K562 (cell line): ENCODE measurements at regions not wholly inside any gene's neighbourhood (a gene's known extent, or its start where the extent isn't known, plus 50 kb on each side); places are given as distances from the start of the nearest gene placed in this dataset.

Experiments used
- ATAC-seq: fragments of 200-7000 bp; cut with Tn5 transposase; 3 replicates; pipeline ENCODE4 v1.9.1; 2020; ENCODE audit warnings: moderate library complexity
- BruUV-seq: library from RNA; stranded (reverse); fragments of 400-500 nt; replicated peaks from 2 replicates; lab custom pipeline; 2021; lab: Mats Ljungman, UMichigan
- CTCF ChIA-PET: fragments of 300-600 bp; formaldehyde crosslinking; extraction: SDS; loops from one replicate; lab custom pipeline; 2021; ENCODE audit warnings: low intra/inter-chr PET ratio; lab: Yijun Ruan, JAX
- POLR2A ChIA-PET: fragments of 300-600, 350-650 bp; sonication (Branson Sonifier 250); formaldehyde crosslinking; extraction: SDS; loops from one replicate; lab custom pipeline; 2021; ENCODE audit warnings: antibody characterized with exemption, inconsistent platforms; lab: Yijun Ruan, JAX
- DNase-seq, 4 experiments: peaks; one replicate each; pipeline versions ENCODE4 v3.0.0 to v3.0.0-alpha.2; 2011 to 2018; ENCODE audit warnings: low spot score in 3 of 4, mixed read lengths in 3 of 4; ENCODE audit errors: extremely low read depth in 1 of 4
- FAIRE-seq: peaks from 2 replicates; lab custom pipeline; 2011; peaks lifted over from hg19 to GRCh38; lab: Jason Lieb, UNC
- H2AFZ ChIP-seq: 2 replicates; pipeline ENCODE4 v1.6.0; 2011; ENCODE audit warnings: low read depth, low read length, control low read depth, inconsistent platforms
- H3K27ac ChIP-seq: fragments of 200-600 bp; 3 replicates; pipeline ENCODE4 v1.8.0; 2011; ENCODE audit warnings: low read depth, mild to moderate bottlenecking, control low read depth, inconsistent platforms, low read length, moderate library complexity, mixed read lengths; ENCODE audit errors: extremely low read depth
- H3K27me3 ChIP-seq, 2 experiments: fragments of 300-600 bp in 1 of 2; 2 replicates in 1 of 2; 3 replicates in 1 of 2; pipeline versions ENCODE4 v1.6.0 to v1.8.0; 2011; ENCODE audit warnings: inconsistent platforms in 2 of 2, low read length in 2 of 2, mild to moderate bottlenecking in 1 of 2, mixed read lengths in 1 of 2, moderate library complexity in 1 of 2; ENCODE audit not compliant: control insufficient read depth in 2 of 2, insufficient read depth in 2 of 2
- H3K36me3 ChIP-seq: fragments of 300-600 bp; 3 replicates; pipeline ENCODE4 v1.8.0; 2011; ENCODE audit warnings: mild to moderate bottlenecking, low read length, inconsistent platforms; ENCODE audit not compliant: control insufficient read depth, insufficient read depth
- H3K4me1 ChIP-seq, 2 experiments: fragments of 200-600 bp in 1 of 2; replicated peaks in 1 of 2; 2 replicates in 1 of 2; 3 replicates in 1 of 2; pipeline versions ENCODE4 v1.5.1 to v1.8.0; 2011; ENCODE audit warnings: inconsistent platforms in 2 of 2, low read length in 2 of 2, mild to moderate bottlenecking in 1 of 2, mixed read lengths in 1 of 2, moderate library complexity in 1 of 2; ENCODE audit not compliant: control insufficient read depth in 2 of 2, insufficient read depth in 2 of 2
- H3K4me2 ChIP-seq: 2 replicates; pipeline ENCODE4 v1.6.1; 2011; ENCODE audit warnings: low read length, control low read depth, inconsistent platforms, mixed read lengths; ENCODE audit not compliant: insufficient read depth
- H3K4me3 ChIP-seq: fragments of 200-600 bp; sonication (generic), shearing (Covaris generic); 2 replicates; pipeline ENCODE4 v1.5.1; 2016; ENCODE audit warnings: control low read depth, inconsistent platforms
- H3K79me2 ChIP-seq: fragments of 200-600 bp; 3 replicates; pipeline ENCODE4 v1.8.0; 2011; ENCODE audit warnings: low read length, inconsistent platforms; ENCODE audit not compliant: control insufficient read depth, insufficient read depth
- H3K9ac ChIP-seq, 2 experiments: 2 replicates each; pipeline versions ENCODE4 v1.6.0 to v1.6.1; 2011; ENCODE audit warnings: low read depth in 2 of 2, low read length in 2 of 2, control low read depth in 1 of 2, inconsistent platforms in 1 of 2, mild to moderate bottlenecking in 1 of 2, mixed read lengths in 1 of 2; ENCODE audit not compliant: insufficient read depth in 1 of 2
- H3K9me1 ChIP-seq: one replicate; pipeline ENCODE4 v1.6.0; 2011; ENCODE audit warnings: inconsistent platforms, mild to moderate bottlenecking, low read length, moderate library complexity; ENCODE audit not compliant: control insufficient read depth, insufficient read depth
- H3K9me3 ChIP-seq: replicated peaks from 2 replicates; pipeline ENCODE4 v1.5.1; 2011; ENCODE audit warnings: low read depth, low read length, inconsistent platforms; ENCODE audit not compliant: control insufficient read depth, insufficient read depth
- H4K20me1 ChIP-seq: replicated peaks from 2 replicates; pipeline ENCODE4 v1.6.1; 2011; ENCODE audit warnings: low read length, inconsistent platforms, mixed read lengths; ENCODE audit not compliant: control insufficient read depth, insufficient read depth
- CBX8 ChIP-seq: fragments of 200-600 bp; sonication (generic); IDR thresholded peaks from 2 replicates; pipeline ENCODE4 v1.6.1; 2012; ENCODE audit warnings: borderline replicate concordance, mixed run types, low read depth, mild to moderate bottlenecking, moderate library complexity, mixed read lengths, low read length, control low read depth, inconsistent platforms; ENCODE audit not compliant: poor library complexity, severe bottlenecking; ENCODE audit errors: extremely low read depth
- GABPB2 ChIP-seq: fragments of 250-450 bp; sonication (Bioruptor Pico); conservative IDR thresholded peaks from 2 replicates; pipeline ENCODE4 v1.5.1; 2021; ENCODE audit warnings: mild to moderate bottlenecking
- HNRNPL ChIP-seq: fragments of 200-400 bp; formaldehyde crosslinking; IDR thresholded peaks from 2 replicates; pipeline ENCODE4 v1.6.1; 2017; ENCODE audit warnings: low read depth, mild to moderate bottlenecking, low read length
- RAD21 ChIP-seq, 2 experiments: fragments of 250-450 bp in 1 of 2; fragments of 450-650 bp in 1 of 2; sonication (Bioruptor Pico) in 1 of 2; formaldehyde crosslinking in 1 of 2; IDR thresholded peaks in 1 of 2; conservative IDR thresholded peaks in 1 of 2; 2 replicates each; pipeline versions ENCODE4 v1.4.0 to v1.8.0; 2020 to 2022; ENCODE audit warnings: mild to moderate bottlenecking in 2 of 2, moderate library complexity in 1 of 2
- SLC30A9 ChIP-seq: fragments of 250-450 bp; sonication (Bioruptor Pico); IDR thresholded peaks from 2 replicates; pipeline ENCODE4 v1.8.0; 2022; ENCODE audit warnings: mild to moderate bottlenecking, moderate library complexity
- XRCC3 ChIP-seq: fragments of 450-650 bp; IDR thresholded peaks from 2 replicates; pipeline ENCODE4 v1.6.1; 2017; ENCODE audit warnings: mild to moderate bottlenecking, moderate library complexity
- ZBTB11 ChIP-seq, 3 experiments: fragments of 200-800 bp in 1 of 3; fragments of 250-450 bp in 1 of 3; fragments of 450-650 bp in 1 of 3; sonication (Bioruptor Pico) in 1 of 3; sonication (Bioruptor generic) in 1 of 3; formaldehyde crosslinking in 1 of 3; IDR thresholded peaks; 2 replicates each; pipeline versions ENCODE4 v1.6.1 to v1.8.0; 2016 to 2022; ENCODE audit warnings: mild to moderate bottlenecking in 2 of 3, missing genetic modification characterization in 2 of 3, missing compliant biosample characterization in 1 of 3, moderate library complexity in 1 of 3
- ZNF23 ChIP-seq: fragments of 250-450 bp; sonication (Bioruptor Pico); IDR thresholded peaks from 2 replicates; pipeline ENCODE4 v1.4.0; 2020; ENCODE audit warnings: mild to moderate bottlenecking
- WGBS: fragments of 100-300 bp; shearing (Covaris generic); methylation state at CpG from one replicate; pipeline ENCODE4 v1.1.6; 2016; ENCODE audit warnings: low coverage, mixed read lengths; ENCODE audit not compliant: insufficient coverage; ENCODE audit errors: missing lambda C conversion rate; 5-methylcytosine and 5-hydroxymethylcytosine counted together
- in situ Hi-C: fragments of 300-500 bp; cut with MboI; formaldehyde crosslinking; loops from 4 replicates; pipeline ENCODE4 v1.15.0; 2018; ENCODE audit warnings: inconsistent platforms, mixed read lengths
- intact Hi-C: fragments of 100-400 bp; cut with micrococcal nuclease; formaldehyde crosslinking; loops from 2 replicates; pipeline ENCODE4 v1.14.2; 2022
- TF ChIP-seq, protein P1 (sequence below): fragments of 450-650 bp; IDR thresholded peaks from 2 replicates; pipeline ENCODE4 v1.6.1; 2017; ENCODE audit warnings: mild to moderate bottlenecking, moderate library complexity
- TF ChIP-seq, protein P2 (sequence below): sonication (generic); formaldehyde crosslinking; IDR thresholded peaks from 2 replicates; pipeline ENCODE4 v1.9.0; 2022; ENCODE audit warnings: mild to moderate bottlenecking, missing genetic modification reagents

- intact Hi-C loops (no loop called here), in situ Hi-C loops (no loop called here)
- DNase-seq (no peak), FAIRE-seq (no peak), ATAC-seq (no peak)
- Histone ChIP-seq H3K9me1 (no peaks in the 10 kb centered on the region), H3K79me2 (no peaks in the 10 kb centered on the region), H2AFZ (no peak overlapping the region), H4K20me1 (no peaks in the 10 kb centered on the region), H3K27ac (no peak overlapping the region), H3K4me2 (no peak overlapping the region), H3K4me3 (no peak overlapping the region), H3K4me1 (no peaks in the 10 kb centered on the region), H3K36me3 (no peaks in the 10 kb centered on the region), H3K9ac (no peak overlapping the region), H3K9me3 (no peaks in the 10 kb centered on the region), H3K27me3 (peaks cover 0 to 28% of the 10 kb centered on the region in 2 experiments; a peak in 2 of 5 replicates)
- ChIA-PET POLR2A (no interaction called here), CTCF (no interaction called here)
- no TSS peak for BruUV-seq
- WGBS: 0% methylated on average over 3 of the region's 3 CpGs
- TF ChIP-seq GABPB2 (CRISPR knock-in tag) (no peak), CBX8 (no peak), HNRNPL (no peak), RAD21 (CRISPR knock-in tag; conservative IDR thresholded peaks at IDR 0.05 in 1 of 2, IDR thresholded peaks at IDR 0.05 in 1 of 2) (no peak), ZBTB11 (CRISPR knock-in tag; IDR thresholded peaks at IDR 0.05) (no peak), XRCC3 (no peak), SLC30A9 (CRISPR knock-in tag) (no peak), ZNF23 (CRISPR knock-in tag) (no peak)
- TF ChIP-seq, protein P1, sequence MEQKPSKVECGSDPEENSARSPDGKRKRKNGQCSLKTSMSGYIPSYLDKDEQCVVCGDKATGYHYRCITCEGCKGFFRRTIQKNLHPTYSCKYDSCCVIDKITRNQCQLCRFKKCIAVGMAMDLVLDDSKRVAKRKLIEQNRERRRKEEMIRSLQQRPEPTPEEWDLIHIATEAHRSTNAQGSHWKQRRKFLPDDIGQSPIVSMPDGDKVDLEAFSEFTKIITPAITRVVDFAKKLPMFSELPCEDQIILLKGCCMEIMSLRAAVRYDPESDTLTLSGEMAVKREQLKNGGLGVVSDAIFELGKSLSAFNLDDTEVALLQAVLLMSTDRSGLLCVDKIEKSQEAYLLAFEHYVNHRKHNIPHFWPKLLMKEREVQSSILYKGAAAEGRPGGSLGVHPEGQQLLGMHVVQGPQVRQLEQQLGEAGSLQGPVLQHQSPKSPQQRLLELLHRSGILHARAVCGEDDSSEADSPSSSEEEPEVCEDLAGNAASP: no peak
- TF ChIP-seq, protein P2, sequence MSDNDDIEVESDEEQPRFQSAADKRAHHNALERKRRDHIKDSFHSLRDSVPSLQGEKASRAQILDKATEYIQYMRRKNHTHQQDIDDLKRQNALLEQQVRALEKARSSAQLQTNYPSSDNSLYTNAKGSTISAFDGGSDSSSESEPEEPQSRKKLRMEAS (CRISPR knock-in tag): no peak
These were observed 185.4 kb upstream of the NSMCE3 start for GRCh38 chr15:29455055-29455454.
